CMK (cell line): ENCODE measurements at regions not wholly inside any gene's neighbourhood (a gene's known extent, or its start where the extent isn't known, plus 50 kb on each side); places are given as distances from the start of the nearest gene placed in this dataset.
"Not testable (repeated sequence)": the region's sequence is repeated elsewhere in the genome, so short reads cannot be mapped to it uniquely, and the experiment has no call there.

Experiments
- DNase-seq: peaks from one replicate; pipeline ENCODE4 v3.0.0-alpha.2; 2010; ENCODE audit warnings: low read depth

- no peak for DNase-seq
Measured at GRCh38 chr10:63675171-63675570, 154.0 kb downstream of the REEP3 start.

GRCh38 chr10:63677001-63677400 is 155.8 kb downstream of the REEP3 start:
- DNase-seq = no peak

GRCh38 chr10:63680545-63680944 is 159.3 kb downstream of the REEP3 start:
- DNase-seq = not testable (repeated sequence)

GRCh38 chr10:63681993-63682697 is 160.9 kb downstream of the REEP3 start:
- no peak for DNase-seq

- DNase-seq = not testable (repeated sequence)
Measured at GRCh38 chr10:63682698-63683052, 161.5 kb downstream of the REEP3 start.

GRCh38 chr10:63683223-63683622 is 162.0 kb downstream of the REEP3 start:
- DNase-seq = no peak

- DNase-seq = no peak
Measured at GRCh38 chr10:63683686-63684085, 162.5 kb downstream of the REEP3 start.

- DNase-seq = no peak
Measured at GRCh38 chr10:63684257-63684936, 163.2 kb downstream of the REEP3 start.

- no peak for DNase-seq
Measured at GRCh38 chr10:63689768-63690167, 168.6 kb downstream of the REEP3 start.

- DNase-seq = no peak
Measured at GRCh38 chr10:63692220-63692896, 171.2 kb downstream of the REEP3 start.

GRCh38 chr10:63693021-63693420 is 171.8 kb downstream of the REEP3 start:
- not testable (repeated sequence) for DNase-seq

GRCh38 chr10:63696205-63696604 is 175.0 kb downstream of the REEP3 start:
- DNase-seq = no peak

- DNase-seq = no peak
Measured at GRCh38 chr10:63697956-63698786, 177.0 kb downstream of the REEP3 start.

- no peak for DNase-seq
Measured at GRCh38 chr10:63698787-63699150, 177.6 kb downstream of the REEP3 start.

- no peak for DNase-seq
Measured at GRCh38 chr10:63699785-63700613, 178.8 kb downstream of the REEP3 start.

- DNase-seq = no peak
Measured at GRCh38 chr10:63700631-63701156, 179.5 kb downstream of the REEP3 start.

GRCh38 chr10:63702092-63702491 is 180.9 kb downstream of the REEP3 start:
- no peak for DNase-seq

GRCh38 chr10:63703113-63703670 is 182.0 kb downstream of the REEP3 start:
- peak; percentile 37 for DNase-seq

GRCh38 chr10:63703740-63704345 is 182.6 kb downstream of the REEP3 start:
- DNase-seq = no peak

- DNase-seq = no peak
Measured at GRCh38 chr10:63707254-63707910, 186.2 kb downstream of the REEP3 start.
